ENCODE measurements at regions not wholly inside any gene's neighbourhood (a gene's known extent, or its start where the extent isn't known, plus 50 kb on each side); places are given as distances from the start of the nearest gene placed in this dataset.

- TF ChIP-seq, protein P1, sequence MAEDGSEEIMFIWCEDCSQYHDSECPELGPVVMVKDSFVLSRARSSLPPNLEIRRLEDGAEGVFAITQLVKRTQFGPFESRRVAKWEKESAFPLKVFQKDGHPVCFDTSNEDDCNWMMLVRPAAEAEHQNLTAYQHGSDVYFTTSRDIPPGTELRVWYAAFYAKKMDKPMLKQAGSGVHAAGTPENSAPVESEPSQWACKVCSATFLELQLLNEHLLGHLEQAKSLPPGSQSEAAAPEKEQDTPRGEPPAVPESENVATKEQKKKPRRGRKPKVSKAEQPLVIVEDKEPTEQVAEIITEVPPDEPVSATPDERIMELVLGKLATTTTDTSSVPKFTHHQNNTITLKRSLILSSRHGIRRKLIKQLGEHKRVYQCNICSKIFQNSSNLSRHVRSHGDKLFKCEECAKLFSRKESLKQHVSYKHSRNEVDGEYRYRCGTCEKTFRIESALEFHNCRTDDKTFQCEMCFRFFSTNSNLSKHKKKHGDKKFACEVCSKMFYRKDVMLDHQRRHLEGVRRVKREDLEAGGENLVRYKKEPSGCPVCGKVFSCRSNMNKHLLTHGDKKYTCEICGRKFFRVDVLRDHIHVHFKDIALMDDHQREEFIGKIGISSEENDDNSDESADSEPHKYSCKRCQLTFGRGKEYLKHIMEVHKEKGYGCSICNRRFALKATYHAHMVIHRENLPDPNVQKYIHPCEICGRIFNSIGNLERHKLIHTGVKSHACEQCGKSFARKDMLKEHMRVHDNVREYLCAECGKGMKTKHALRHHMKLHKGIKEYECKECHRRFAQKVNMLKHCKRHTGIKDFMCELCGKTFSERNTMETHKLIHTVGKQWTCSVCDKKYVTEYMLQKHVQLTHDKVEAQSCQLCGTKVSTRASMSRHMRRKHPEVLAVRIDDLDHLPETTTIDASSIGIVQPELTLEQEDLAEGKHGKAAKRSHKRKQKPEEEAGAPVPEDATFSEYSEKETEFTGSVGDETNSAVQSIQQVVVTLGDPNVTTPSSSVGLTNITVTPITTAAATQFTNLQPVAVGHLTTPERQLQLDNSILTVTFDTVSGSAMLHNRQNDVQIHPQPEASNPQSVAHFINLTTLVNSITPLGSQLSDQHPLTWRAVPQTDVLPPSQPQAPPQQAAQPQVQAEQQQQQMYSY (CRISPR knock-in tag; IDR thresholded peaks at IDR 0.05): no peak
- TF ChIP-seq, protein P2, sequence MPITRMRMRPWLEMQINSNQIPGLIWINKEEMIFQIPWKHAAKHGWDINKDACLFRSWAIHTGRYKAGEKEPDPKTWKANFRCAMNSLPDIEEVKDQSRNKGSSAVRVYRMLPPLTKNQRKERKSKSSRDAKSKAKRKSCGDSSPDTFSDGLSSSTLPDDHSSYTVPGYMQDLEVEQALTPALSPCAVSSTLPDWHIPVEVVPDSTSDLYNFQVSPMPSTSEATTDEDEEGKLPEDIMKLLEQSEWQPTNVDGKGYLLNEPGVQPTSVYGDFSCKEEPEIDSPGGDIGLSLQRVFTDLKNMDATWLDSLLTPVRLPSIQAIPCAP (CRISPR knock-in tag; IDR thresholded peaks at IDR 0.05): no peak
Observed at GRCh38 chr16:35255816-35256215, 1796.4 kb downstream of the TP53TG3F start (continued).

DNA sequence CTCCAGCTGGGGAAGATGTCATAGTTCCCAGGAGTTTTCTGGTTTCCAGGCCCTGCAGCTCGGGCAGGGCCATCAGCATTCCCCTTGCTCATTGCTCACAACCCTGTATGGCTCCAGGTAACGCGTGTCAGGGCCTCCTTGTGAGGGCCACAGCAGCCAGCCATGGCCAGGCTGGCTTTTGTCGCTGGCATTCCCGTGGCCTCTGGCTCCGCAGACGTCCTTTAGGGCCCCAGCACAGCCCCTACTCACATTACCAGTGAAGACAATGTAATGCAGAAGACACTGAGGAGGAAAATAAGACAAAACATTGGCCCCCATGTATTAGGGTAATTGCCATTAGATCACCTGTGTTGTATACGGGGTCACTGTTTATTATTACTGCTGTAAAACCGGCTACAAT is 1799.0 kb downstream of the TP53TG3F start:
- H3K27me3 Mint-ChIP-seq (ENCODE audit: low read depth): peaks cover 9% of the 10 kb centered on the region; the same call in 1 of the 2 replicates
- ChIA-PET POLR2A (no interaction called here), CTCF (no interaction called here)
- no peak overlapping the region for H3K4me3 Mint-ChIP-seq
- no peak for ATAC-seq
- peaks cover 78% of the 10 kb centered on the region for H3K9me3 Mint-ChIP-seq
- H3K4me1 Mint-ChIP-seq: no peaks in the 10 kb centered on the region
- H3K27ac Mint-ChIP-seq: no peak overlapping the region
- DNase-seq (ENCODE audit: low spot score): no peak
- TF ChIP-seq ATF6 (CRISPR knock-in tag; IDR thresholded peaks at IDR 0.05): no peak
- TF ChIP-seq, protein P3, sequence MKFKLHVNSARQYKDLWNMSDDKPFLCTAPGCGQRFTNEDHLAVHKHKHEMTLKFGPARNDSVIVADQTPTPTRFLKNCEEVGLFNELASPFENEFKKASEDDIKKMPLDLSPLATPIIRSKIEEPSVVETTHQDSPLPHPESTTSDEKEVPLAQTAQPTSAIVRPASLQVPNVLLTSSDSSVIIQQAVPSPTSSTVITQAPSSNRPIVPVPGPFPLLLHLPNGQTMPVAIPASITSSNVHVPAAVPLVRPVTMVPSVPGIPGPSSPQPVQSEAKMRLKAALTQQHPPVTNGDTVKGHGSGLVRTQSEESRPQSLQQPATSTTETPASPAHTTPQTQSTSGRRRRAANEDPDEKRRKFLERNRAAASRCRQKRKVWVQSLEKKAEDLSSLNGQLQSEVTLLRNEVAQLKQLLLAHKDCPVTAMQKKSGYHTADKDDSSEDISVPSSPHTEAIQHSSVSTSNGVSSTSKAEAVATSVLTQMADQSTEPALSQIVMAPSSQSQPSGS (CRISPR knock-in tag; IDR thresholded peaks at IDR 0.05; ENCODE audit: borderline replicate concordance, low read depth): no peak
- no peak for TF ChIP-seq ZNF121 (CRISPR knock-in tag; IDR thresholded peaks at IDR 0.05)
- TF ChIP-seq IRF2 (CRISPR knock-in tag; IDR thresholded peaks at IDR 0.05; ENCODE audit: borderline replicate concordance, low read depth): no peak
- TF ChIP-seq, protein P4, sequence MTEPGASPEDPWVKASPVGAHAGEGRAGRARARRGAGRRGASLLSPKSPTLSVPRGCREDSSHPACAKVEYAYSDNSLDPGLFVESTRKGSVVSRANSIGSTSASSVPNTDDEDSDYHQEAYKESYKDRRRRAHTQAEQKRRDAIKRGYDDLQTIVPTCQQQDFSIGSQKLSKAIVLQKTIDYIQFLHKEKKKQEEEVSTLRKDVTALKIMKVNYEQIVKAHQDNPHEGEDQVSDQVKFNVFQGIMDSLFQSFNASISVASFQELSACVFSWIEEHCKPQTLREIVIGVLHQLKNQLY (CRISPR knock-in tag; IDR thresholded peaks at IDR 0.05): no peak
- peaks cover 63% of the 10 kb centered on the region for H3K36me3 Mint-ChIP-seq

GRCh38 chr16:35295856-35296255 is 1836.4 kb downstream of the TP53TG3F start:
- ChIA-PET POLR2A (no interaction called here), CTCF (no interaction called here)
- TF ChIP-seq FOXJ3 (CRISPR knock-in tag; IDR thresholded peaks at IDR 0.05; ENCODE audit: borderline replicate concordance) (no peak), TP53 (CRISPR knock-in tag; IDR thresholded peaks at IDR 0.05) (no peak), SOX15 (CRISPR knock-in tag; IDR thresholded peaks at IDR 0.05) (no peak), HMGA2 (CRISPR knock-in tag; IDR thresholded peaks at IDR 0.05) (no peak), ARID4B (CRISPR knock-in tag; IDR thresholded peaks at IDR 0.05; ENCODE audit: borderline replicate concordance) (no peak), RELA (CRISPR knock-in tag; IDR thresholded peaks at IDR 0.05; ENCODE audit: borderline replicate concordance) (no peak)
- TF ChIP-seq, protein P5, sequence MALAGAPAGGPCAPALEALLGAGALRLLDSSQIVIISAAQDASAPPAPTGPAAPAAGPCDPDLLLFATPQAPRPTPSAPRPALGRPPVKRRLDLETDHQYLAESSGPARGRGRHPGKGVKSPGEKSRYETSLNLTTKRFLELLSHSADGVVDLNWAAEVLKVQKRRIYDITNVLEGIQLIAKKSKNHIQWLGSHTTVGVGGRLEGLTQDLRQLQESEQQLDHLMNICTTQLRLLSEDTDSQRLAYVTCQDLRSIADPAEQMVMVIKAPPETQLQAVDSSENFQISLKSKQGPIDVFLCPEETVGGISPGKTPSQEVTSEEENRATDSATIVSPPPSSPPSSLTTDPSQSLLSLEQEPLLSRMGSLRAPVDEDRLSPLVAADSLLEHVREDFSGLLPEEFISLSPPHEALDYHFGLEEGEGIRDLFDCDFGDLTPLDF (CRISPR knock-in tag; IDR thresholded peaks at IDR 0.05): no peak
- TF ChIP-seq, protein P4 (CRISPR knock-in tag; IDR thresholded peaks at IDR 0.05): no peak
- peaks cover 90% of the 10 kb centered on the region for H3K9me3 Mint-ChIP-seq
- ATAC-seq (no peak), DNase-seq (ENCODE audit: low spot score) (no peak)
- no peak overlapping the region for H3K4me3 Mint-ChIP-seq
- peaks cover 7% of the 10 kb centered on the region; the same call in 1 of the 2 replicates for H3K27me3 Mint-ChIP-seq (ENCODE audit: low read depth)
- no peak overlapping the region for H3K27ac Mint-ChIP-seq
- no peaks in the 10 kb centered on the region for H3K4me1 Mint-ChIP-seq
- peaks cover 80% of the 10 kb centered on the region for H3K36me3 Mint-ChIP-seq

Measured in WTC11 (cell line).